HepG2 (cell line): ENCODE measurements at regions not wholly inside any gene's neighbourhood (a gene's known extent, or its start where the extent isn't known, plus 50 kb on each side); places are given as distances from the start of the nearest gene placed in this dataset.

Experiments used
- ARNT ChIP-seq: fragments of 450-650 bp; IDR thresholded peaks from 2 replicates; pipeline ENCODE4 v1.6.1; 2017
- CENPT ChIP-seq: sonication (generic); formaldehyde crosslinking; IDR thresholded peaks from 2 replicates; pipeline ENCODE4 v1.8.0; 2022; ENCODE audit warnings: low read depth, mild to moderate bottlenecking, moderate library complexity, missing genetic modification reagents
- MIER3 ChIP-seq: IDR thresholded peaks from 2 replicates; pipeline ENCODE4 v1.6.1; 2016; ENCODE audit warnings: missing compliant biosample characterization, borderline replicate concordance
- MLLT10 ChIP-seq: sonication (generic); formaldehyde crosslinking; IDR thresholded peaks from 2 replicates; pipeline ENCODE4 v1.4.0; 2020; ENCODE audit warnings: missing genetic modification reagents
- NCOR1 ChIP-seq: fragments of 200-600 bp; sonication (generic); IDR thresholded peaks from 2 replicates; pipeline ENCODE4 v1.7.0; 2017; ENCODE audit warnings: antibody characterized with exemption, low read length, borderline replicate concordance
- NFYB ChIP-seq: sonication (generic); formaldehyde crosslinking; IDR thresholded peaks from 2 replicates; pipeline ENCODE4 v1.4.0; 2020; ENCODE audit warnings: missing genetic modification reagents
- RFXAP ChIP-seq: sonication (generic); formaldehyde crosslinking; IDR thresholded peaks from 2 replicates; pipeline ENCODE4 v1.4.0; 2020; ENCODE audit warnings: missing genetic modification reagents, borderline replicate concordance
- SCMH1 ChIP-seq: sonication (generic); formaldehyde crosslinking; IDR thresholded peaks from 2 replicates; pipeline ENCODE4 v1.9.0; 2021; ENCODE audit warnings: missing genetic modification reagents, mild to moderate bottlenecking, borderline replicate concordance
- SRF ChIP-seq: IDR thresholded peaks from 2 replicates; pipeline ENCODE4 v1.6.1; 2011; ENCODE audit warnings: mild to moderate bottlenecking, low read depth, low read length, moderate library complexity
- YY1 ChIP-seq: IDR thresholded peaks from 2 replicates; pipeline ENCODE4 v1.6.1; 2011; ENCODE audit warnings: low read length, low read depth, moderate library complexity, mild to moderate bottlenecking; ENCODE audit not compliant: insufficient read depth, insufficient replicate concordance
- ZBTB10 ChIP-seq: sonication (generic); formaldehyde crosslinking; IDR thresholded peaks from 2 replicates; pipeline ENCODE4 v1.4.0; 2020; ENCODE audit warnings: missing genetic modification reagents, borderline replicate concordance
- ZBTB33 ChIP-seq: sonication (generic); formaldehyde crosslinking; IDR thresholded peaks from 2 replicates; pipeline ENCODE4 v1.4.0; 2020; ENCODE audit warnings: missing genetic modification reagents
- ZNF225 ChIP-seq: sonication (generic); formaldehyde crosslinking; IDR thresholded peaks from 2 replicates; pipeline ENCODE4 v1.4.0; 2020; ENCODE audit warnings: mild to moderate bottlenecking, missing genetic modification reagents
- ZNF430 ChIP-seq: sonication (generic); formaldehyde crosslinking; IDR thresholded peaks from 2 replicates; pipeline ENCODE4 v1.9.0; 2021; ENCODE audit warnings: mild to moderate bottlenecking, missing genetic modification reagents
- ZNF432 ChIP-seq: sonication (generic); formaldehyde crosslinking; IDR thresholded peaks from 2 replicates; pipeline ENCODE4 v1.5.0; 2020; ENCODE audit warnings: missing genetic modification reagents, mild to moderate bottlenecking, borderline replicate concordance
- ZNF691 ChIP-seq: sonication (generic); formaldehyde crosslinking; IDR thresholded peaks from 2 replicates; pipeline ENCODE4 v1.4.0; 2020; ENCODE audit warnings: missing genetic modification reagents, low read depth, mild to moderate bottlenecking, borderline replicate concordance
- ZNF7 ChIP-seq: IDR thresholded peaks from 2 replicates; pipeline ENCODE4 v1.6.1; 2016; ENCODE audit warnings: missing biosample characterization, missing genetic modification reagents
- ZSCAN12 ChIP-seq: sonication (generic); formaldehyde crosslinking; IDR thresholded peaks from 2 replicates; pipeline ENCODE4 v1.9.0; 2021; ENCODE audit warnings: mild to moderate bottlenecking, missing genetic modification reagents
- ZSCAN5A ChIP-seq: sonication (generic); formaldehyde crosslinking; IDR thresholded peaks from 2 replicates; pipeline ENCODE4 v1.8.0; 2022; ENCODE audit warnings: mild to moderate bottlenecking, missing genetic modification reagents, borderline replicate concordance
- ZXDC ChIP-seq: sonication (generic); formaldehyde crosslinking; IDR thresholded peaks from 2 replicates; pipeline ENCODE4 v1.5.0; 2020; ENCODE audit warnings: mild to moderate bottlenecking, missing genetic modification reagents
- ZZZ3 ChIP-seq: sonication (generic); formaldehyde crosslinking; IDR thresholded peaks from 2 replicates; pipeline ENCODE4 v1.4.0; 2020; ENCODE audit warnings: missing genetic modification reagents, mild to moderate bottlenecking, borderline replicate concordance

- TF ChIP-seq ZSCAN5A (CRISPR knock-in tag), result no peak
- TF ChIP-seq NCOR1, result no peak
- no peak for TF ChIP-seq ZBTB33 (CRISPR knock-in tag)
- no peak for TF ChIP-seq ZNF7 (CRISPR knock-in tag)
- TF ChIP-seq ZBTB10 (CRISPR knock-in tag), result no peak
- no peak for TF ChIP-seq RFXAP (CRISPR knock-in tag)
- TF ChIP-seq SRF, result no peak
- TF ChIP-seq ZSCAN12 (CRISPR knock-in tag), result no peak
- TF ChIP-seq NFYB, result 0 out of 2 replicates have a peak, but pooled peaks have one; percentile 4
- no peak for TF ChIP-seq CENPT (CRISPR knock-in tag)
- no peak for TF ChIP-seq ZXDC (CRISPR knock-in tag)
- TF ChIP-seq ZNF430 (CRISPR knock-in tag), result no peak
- TF ChIP-seq SCMH1, result no peak
- no peak for TF ChIP-seq MIER3
- TF ChIP-seq ZZZ3 (CRISPR knock-in tag), result 0 out of 2 replicates have a peak, but pooled peaks have one; percentile 44
- TF ChIP-seq ZNF225, result peak; percentile 16; the same call in 1 of the 2 replicates
- TF ChIP-seq ZNF691 (CRISPR knock-in tag), result no peak
- 0 out of 2 replicates have a peak, but pooled peaks have one; percentile 62 for TF ChIP-seq ZNF432 (CRISPR knock-in tag)
- no peak for TF ChIP-seq ARNT
- TF ChIP-seq YY1, result no peak
- no peak for TF ChIP-seq MLLT10
These were observed 126.3 kb upstream of the PEG3 start (continued) for GRCh38 chr19:56966697-56967299.
